ENCODE measurements at regions not wholly inside any gene's neighbourhood (a gene's known extent, or its start where the extent isn't known, plus 50 kb on each side); places are given as distances from the start of the nearest gene placed in this dataset.
"Not testable (repeated sequence)": the region's sequence is repeated elsewhere in the genome, so short reads cannot be mapped to it uniquely, and the experiment has no call there.

- TF ChIP-seq ZNF274 (IDR thresholded peaks at IDR 0.05; ENCODE audit: low read depth, low read length): no peak
- no peak overlapping the region for H3K4me3 ChIP-seq (ENCODE audit: low read length)
Observed at GRCh38 chr3:81837071-81837593, 75.7 kb upstream of the GBE1 start.

GRCh38 chr3:81829937-81830336, 68.5 kb upstream of the GBE1 start:
- TF ChIP-seq ZNF274 (IDR thresholded peaks at IDR 0.05; ENCODE audit: low read depth, low read length): no peak
- no peak overlapping the region for H3K4me3 ChIP-seq (ENCODE audit: low read length)

- H3K4me3 ChIP-seq (ENCODE audit: low read length): not testable (repeated sequence)
Observed at GRCh38 chr3:81829272-81829671, 67.8 kb upstream of the GBE1 start.

- H3K4me3 ChIP-seq (ENCODE audit: low read length): no peak overlapping the region
- no peak for TF ChIP-seq ZNF274 (IDR thresholded peaks at IDR 0.05; ENCODE audit: low read depth, low read length)
Observed at GRCh38 chr3:81823882-81824395, 62.5 kb upstream of the GBE1 start.

GRCh38 chr3:81823086-81823485, 61.6 kb upstream of the GBE1 start:
- TF ChIP-seq ZNF274 (IDR thresholded peaks at IDR 0.05; ENCODE audit: low read depth, low read length): no peak
- H3K4me3 ChIP-seq (ENCODE audit: low read length): no peak overlapping the region

GRCh38 chr3:81816473-81817250, 55.2 kb upstream of the GBE1 start:
- peak overlapping the region; percentile 7; the same call in 1 of the 2 replicates for H3K4me3 ChIP-seq (ENCODE audit: low read length)
- no peak for TF ChIP-seq ZNF274 (IDR thresholded peaks at IDR 0.05; ENCODE audit: low read depth, low read length)

- H3K4me3 ChIP-seq (ENCODE audit: low read length): not testable (repeated sequence)
Observed at GRCh38 chr3:81812098-81812497, 50.7 kb upstream of the GBE1 start.
